Activated naive CD8-positive, alpha-beta T cell treated with anti-CD3 and anti-CD28 coated beads, Interleukin-2, amount 50 U/mL, for 16 hours (primary cell): ENCODE measurements at regions not wholly inside any gene's neighbourhood (a gene's known extent, or its start where the extent isn't known, plus 50 kb on each side); places are given as distances from the start of the nearest gene placed in this dataset.

Experiments used
- DNase-seq: peaks from one replicate; pipeline ENCODE4 v3.0.0-alpha.2; 2020; ENCODE audit warnings: low read depth, low spot score

DNA sequence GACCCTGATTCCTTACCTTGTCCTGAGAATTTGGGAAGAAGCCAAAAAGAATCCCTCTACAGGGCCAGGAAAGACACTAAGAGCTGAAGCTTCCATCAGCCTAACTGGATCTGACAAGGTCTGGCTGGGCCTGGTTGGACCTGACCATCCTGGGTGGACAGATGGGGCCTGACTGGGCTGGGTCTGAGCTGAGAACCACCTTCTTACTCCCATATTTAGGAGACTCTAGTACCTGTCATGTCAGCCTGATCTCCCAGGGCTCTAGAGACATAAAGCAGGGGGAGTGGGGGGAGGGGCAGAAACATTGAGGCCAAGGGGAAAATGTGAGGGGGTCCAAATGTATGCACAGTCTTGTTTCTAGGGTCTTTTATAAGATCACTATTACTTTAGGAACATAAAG, 129.9 kb downstream of the BUD13 start:
- no peak for DNase-seq

DNA sequence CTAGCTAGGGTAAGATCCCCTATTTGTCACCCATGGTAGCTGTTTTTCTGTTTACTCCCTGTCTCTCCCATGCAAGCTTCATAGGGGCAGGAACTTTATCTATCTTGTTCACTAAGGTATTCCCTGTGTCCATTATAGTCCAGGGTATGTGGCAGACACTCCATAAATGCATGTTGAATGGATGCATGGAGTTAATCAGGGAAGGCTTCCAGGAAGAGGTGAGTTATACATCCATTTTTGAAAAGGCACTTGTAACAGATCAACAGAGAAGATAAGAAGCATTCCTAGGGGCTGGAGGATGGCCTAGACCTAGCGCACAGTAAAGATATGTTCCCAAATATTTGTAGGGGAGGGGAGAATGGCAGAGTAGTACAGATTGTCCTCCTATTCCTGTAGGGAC, 130.3 kb downstream of the BUD13 start:
- no peak for DNase-seq

DNA sequence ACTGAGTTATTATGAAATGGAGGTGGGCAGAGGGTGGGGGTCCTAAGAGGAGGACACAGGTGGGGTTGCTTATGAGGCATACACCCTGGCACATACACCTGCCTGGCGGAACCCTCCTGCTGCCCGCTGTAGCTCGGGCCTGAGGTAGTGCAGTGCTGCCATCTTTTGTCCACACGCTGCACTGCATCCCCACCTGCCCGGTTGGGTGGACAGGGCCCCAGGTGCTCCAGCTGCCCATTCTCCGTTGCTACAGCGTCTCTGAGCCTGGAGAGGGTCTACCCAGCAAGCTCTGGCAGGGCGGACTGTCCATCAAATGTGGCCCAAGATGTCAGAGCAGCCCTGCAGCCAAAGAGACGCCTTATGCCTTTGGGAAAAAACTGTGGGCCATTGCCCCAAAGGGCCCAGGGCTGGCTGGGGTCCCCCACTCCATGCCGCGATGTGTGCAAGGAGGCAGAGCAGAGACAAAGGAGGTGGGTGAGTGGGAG, 131.2 kb downstream of the BUD13 start:
- DNase-seq: no peak

GRCh38 chr11:116640641-116641402, 132.0 kb downstream of the BUD13 start:
- no peak for DNase-seq

- no peak for DNase-seq
Measured at GRCh38 chr11:116638463-116638862, 134.3 kb downstream of the BUD13 start.

- no peak for DNase-seq
Measured at GRCh38 chr11:116637766-116638165, 135.0 kb downstream of the BUD13 start.

GRCh38 chr11:116636341-116636929, 136.4 kb downstream of the BUD13 start:
- no peak for DNase-seq

DNA sequence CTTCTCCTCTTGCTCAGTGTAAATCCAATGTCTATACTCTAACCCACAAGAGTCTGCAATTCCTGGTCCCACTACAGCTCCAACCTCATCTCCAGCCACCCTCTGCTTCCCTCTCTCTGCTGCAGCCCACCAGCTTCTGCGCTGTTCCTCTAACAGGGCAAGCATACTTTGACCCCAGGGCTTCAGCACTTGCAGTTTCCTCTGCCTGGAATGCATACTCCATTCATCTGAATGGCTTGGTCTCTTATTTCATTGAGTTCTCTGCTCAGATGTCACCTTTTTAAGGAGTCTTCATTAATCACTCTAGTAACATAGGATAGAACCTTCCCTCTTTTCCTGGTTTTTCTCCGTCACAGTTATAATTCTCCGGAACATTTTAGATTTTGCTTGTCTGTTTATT, 141.6 kb downstream of the BUD13 start:
- DNase-seq: no peak

DNA sequence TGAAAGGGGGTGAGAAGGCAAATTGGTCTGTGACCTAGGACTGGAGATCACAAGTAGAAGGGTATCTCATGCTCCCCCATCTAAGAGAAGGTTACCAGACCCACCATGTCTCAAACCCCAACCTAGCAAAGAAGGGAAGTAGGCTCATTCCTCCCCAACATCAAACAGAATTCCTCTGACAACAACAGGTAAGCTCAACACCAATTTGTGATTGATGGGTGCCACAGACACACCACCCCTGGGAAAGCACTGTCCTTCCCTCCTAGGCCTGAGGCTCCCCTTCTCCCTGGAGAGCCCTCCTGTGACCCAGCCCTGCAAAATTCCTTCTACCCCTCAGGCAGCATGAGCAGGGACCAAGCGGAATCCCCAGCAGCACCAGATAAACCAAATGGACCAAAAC, 154.3 kb downstream of the BUD13 start:
- DNase-seq: no peak

- DNase-seq: no peak
Measured at GRCh38 chr11:116615211-116615865, 157.4 kb downstream of the BUD13 start.

DNA sequence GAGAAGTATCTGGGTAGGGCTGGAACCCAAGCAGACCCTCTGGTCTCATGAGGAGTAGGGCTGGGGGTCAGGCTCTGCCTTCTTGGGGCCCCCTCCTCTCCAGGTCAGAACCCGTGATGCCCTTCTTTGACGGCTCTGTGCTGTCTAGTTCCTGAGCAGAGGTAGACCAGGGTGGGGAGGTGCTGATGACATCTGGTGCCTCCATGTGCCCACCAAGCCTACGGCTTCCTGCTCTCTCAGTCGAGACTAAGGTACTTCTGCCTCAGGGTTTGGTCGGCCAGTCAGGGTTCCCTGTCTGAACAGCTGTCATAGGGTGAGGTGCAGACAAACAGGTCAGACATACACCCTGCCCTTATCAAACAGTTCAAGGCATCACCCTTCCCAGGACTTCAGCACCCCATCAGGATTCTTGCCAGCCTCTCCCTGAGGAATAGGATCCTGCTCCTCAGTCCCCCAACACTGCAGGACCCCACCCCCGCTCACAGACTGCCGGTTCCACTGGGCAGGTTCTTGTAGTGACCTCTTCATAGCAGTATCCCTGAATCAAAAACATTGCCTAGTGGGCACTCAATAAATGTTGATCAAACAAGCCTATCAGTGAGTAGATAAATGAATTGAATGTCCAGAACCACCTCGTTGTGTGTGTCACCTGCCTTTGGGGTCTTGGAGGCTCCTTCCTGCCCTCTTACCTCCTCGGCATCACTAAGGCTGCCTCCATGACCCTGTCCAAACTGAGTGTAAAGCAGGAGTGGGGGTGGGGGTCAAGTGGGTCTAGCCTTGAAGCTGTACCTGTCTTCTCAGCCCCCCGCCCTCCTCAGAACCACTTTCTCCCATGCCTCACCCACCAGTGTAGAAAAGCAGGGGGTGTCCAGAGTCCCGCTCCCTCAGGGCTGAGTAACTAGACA, 158.2 kb downstream of the BUD13 start:
- no peak for DNase-seq

DNA sequence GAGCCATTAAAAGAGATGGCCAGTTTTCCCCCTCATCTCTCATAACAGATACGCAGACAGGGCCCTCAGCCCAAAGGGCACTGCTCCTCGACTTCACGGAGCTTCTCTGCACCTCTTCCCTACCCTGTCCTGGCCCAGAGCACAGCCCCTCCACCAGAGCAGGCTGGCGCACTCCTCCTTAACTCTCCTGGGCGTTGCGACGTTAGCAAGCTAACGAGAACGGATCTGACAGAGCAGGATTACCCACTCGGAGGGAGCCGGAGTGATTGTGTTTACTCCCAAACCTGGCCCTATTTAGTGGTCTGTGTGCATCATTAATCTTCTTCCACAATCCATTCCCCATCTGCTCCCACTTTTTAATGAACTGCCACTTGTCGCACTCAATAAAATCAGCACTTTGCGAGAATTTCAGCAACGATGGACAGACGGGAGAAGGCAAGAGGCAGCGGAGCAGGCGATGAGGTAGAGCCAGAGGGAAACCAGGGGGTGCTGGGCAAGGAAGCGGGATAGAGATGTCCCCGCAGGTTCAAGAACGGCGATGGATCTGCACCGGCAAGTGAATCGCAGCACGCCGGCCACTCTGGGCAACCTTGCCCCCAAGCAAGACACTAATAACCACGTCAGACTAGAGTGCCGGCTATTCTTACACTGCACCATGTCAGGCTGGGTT, 159.4 kb downstream of the BUD13 start:
- DNase-seq: no peak

- no peak for DNase-seq
Measured at GRCh38 chr11:116611998-116612620, 160.7 kb downstream of the BUD13 start.

DNA sequence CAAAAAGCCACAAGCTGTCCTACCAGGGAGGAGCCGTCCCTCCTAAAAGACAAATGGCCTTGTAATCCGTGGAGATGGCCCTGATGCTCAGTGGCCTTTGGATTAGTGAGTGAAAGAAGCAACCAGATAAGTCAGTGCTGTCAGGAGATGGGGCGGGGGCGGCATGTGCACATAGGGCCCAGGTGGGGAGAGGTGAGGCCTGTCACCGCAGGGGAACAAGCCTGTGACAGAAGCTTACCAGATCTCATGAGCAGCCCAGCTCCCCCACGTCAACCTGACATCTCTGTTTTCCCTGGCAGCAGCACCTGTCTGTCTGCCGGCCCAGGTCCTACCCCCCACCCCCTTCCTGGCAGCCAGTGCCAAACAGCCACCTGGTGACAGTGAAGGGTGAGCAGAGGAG, 162.6 kb downstream of the BUD13 start:
- no peak for DNase-seq

DNA sequence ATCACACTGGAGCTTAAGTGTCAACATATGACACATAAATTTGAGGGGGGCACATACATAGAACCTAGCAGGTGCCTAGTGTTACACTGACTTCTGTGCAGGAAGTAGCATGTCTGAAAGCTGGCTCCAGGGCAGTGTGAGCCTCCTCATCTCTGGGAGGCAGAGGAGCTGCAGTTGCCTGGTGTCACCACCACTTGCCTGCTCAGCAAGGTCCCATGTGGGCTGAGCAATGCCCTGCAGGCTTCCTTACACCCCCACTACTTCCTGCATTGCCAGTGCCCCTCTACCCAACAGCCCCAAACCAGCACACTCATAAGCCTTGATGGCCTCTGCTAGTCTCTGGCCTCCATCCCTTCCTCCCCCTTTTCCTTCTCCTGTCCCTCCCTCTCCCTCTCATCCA, 165.8 kb downstream of the BUD13 start:
- no peak for DNase-seq

GRCh38 chr11:116605543-116606459, 167.0 kb downstream of the BUD13 start:
- no peak for DNase-seq

GRCh38 chr11:116603728-116604323, 169.0 kb downstream of the BUD13 start:
- DNase-seq: no peak

DNA sequence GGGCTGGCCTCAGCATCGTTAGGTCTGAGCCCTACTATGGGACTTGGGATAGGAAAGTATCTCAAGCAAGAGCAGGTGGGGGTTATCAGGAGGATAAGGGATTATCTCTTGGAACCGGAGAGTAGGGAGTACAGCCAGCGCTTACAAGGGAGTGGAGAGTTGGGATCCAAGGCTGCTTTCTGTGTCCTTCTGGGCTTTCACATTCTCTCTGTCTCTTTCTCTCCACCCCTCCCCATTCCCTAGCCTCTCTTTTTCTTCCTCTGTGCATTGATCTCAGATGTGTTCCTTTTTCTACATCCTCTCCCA, 170.2 kb downstream of the BUD13 start:
- DNase-seq: no peak

GRCh38 chr11:116601814-116602636, 170.8 kb downstream of the BUD13 start:
- no peak for DNase-seq
